Astrocyte (in vitro differentiated cells and primary cell): ENCODE measurements at regions not wholly inside any gene's neighbourhood (a gene's known extent, or its start where the extent isn't known, plus 50 kb on each side); places are given as distances from the start of the nearest gene placed in this dataset.

Experiments
- DNase-seq: peaks from one replicate; pipeline ENCODE4 v3.0.0-alpha.2; 2010; ENCODE audit warnings: low read depth
- FAIRE-seq: peaks from 2 replicates; lab custom pipeline; 2011; peaks lifted over from hg19 to GRCh38; lab: Jason Lieb, UNC
- H2AFZ ChIP-seq: 2 replicates; pipeline ENCODE4 v1.6.0; 2012; ENCODE audit warnings: low read depth, low read length, inconsistent platforms
- H3K27ac ChIP-seq: 2 replicates; pipeline ENCODE4 v1.5.1; 2011; ENCODE audit warnings: low read depth, low read length, inconsistent platforms
- H3K27me3 ChIP-seq: 2 replicates; pipeline ENCODE4 v1.6.0; 2011; ENCODE audit warnings: low read length, inconsistent platforms; ENCODE audit not compliant: insufficient read depth
- H3K36me3 ChIP-seq: 2 replicates; pipeline ENCODE4 v1.5.1; 2011; ENCODE audit warnings: low read length, inconsistent platforms; ENCODE audit not compliant: insufficient read depth
- H3K4me1 ChIP-seq: 2 replicates; pipeline ENCODE4 v1.5.1; 2011; ENCODE audit warnings: low read length, inconsistent platforms; ENCODE audit not compliant: insufficient read depth
- H3K4me2 ChIP-seq: 2 replicates; pipeline ENCODE4 v1.6.0; 2012; ENCODE audit warnings: low read length, inconsistent platforms
- H3K4me3 ChIP-seq: 2 replicates; pipeline ENCODE4 v1.5.1; 2011; ENCODE audit warnings: low read depth, mild to moderate bottlenecking, low read length, inconsistent platforms; ENCODE audit not compliant: insufficient read depth
- H3K79me2 ChIP-seq: 2 replicates; pipeline ENCODE4 v1.6.0; 2012; ENCODE audit warnings: mild to moderate bottlenecking, low read length, inconsistent platforms; ENCODE audit not compliant: insufficient read depth
- H3K9ac ChIP-seq: 2 replicates; pipeline ENCODE4 v1.6.0; 2012; ENCODE audit warnings: mild to moderate bottlenecking, low read length, inconsistent platforms
- H3K9me3 ChIP-seq: 2 replicates; pipeline ENCODE4 v1.5.1; 2012; ENCODE audit warnings: low read depth, mild to moderate bottlenecking, low read length, inconsistent platforms; ENCODE audit not compliant: insufficient read depth
- H4K20me1 ChIP-seq: 2 replicates; pipeline ENCODE4 v1.6.0; 2012; ENCODE audit warnings: low read length, inconsistent platforms; ENCODE audit not compliant: insufficient read depth
- H3K27ac Mint-ChIP-seq: one replicate; pipeline ENCODE4 v1.8.0; 2021; ENCODE audit warnings: mild to moderate bottlenecking, mixed read lengths; ENCODE audit not compliant: unreplicated experiment
- H3K27me3 Mint-ChIP-seq: one replicate; pipeline ENCODE4 v1.8.0; 2021; ENCODE audit warnings: low read depth, mixed read lengths; ENCODE audit not compliant: unreplicated experiment
- H3K36me3 Mint-ChIP-seq: one replicate; pipeline ENCODE4 v1.8.0; 2021; ENCODE audit warnings: low read depth, mixed read lengths; ENCODE audit not compliant: unreplicated experiment
- H3K4me1 Mint-ChIP-seq: one replicate; pipeline ENCODE4 v1.8.0; 2021; ENCODE audit warnings: low read depth, mixed read lengths; ENCODE audit not compliant: unreplicated experiment
- H3K4me3 Mint-ChIP-seq: one replicate; pipeline ENCODE4 v1.8.0; 2021; ENCODE audit warnings: mild to moderate bottlenecking, moderate library complexity, mixed read lengths; ENCODE audit not compliant: unreplicated experiment
- H3K9me3 Mint-ChIP-seq: one replicate; pipeline ENCODE4 v1.8.0; 2021; ENCODE audit warnings: mild to moderate bottlenecking, mixed read lengths; ENCODE audit not compliant: unreplicated experiment
- CTCF ChIP-seq: IDR thresholded peaks from 2 replicates; pipeline ENCODE4 v1.5.1; 2011; ENCODE audit warnings: low read depth, mild to moderate bottlenecking, inconsistent platforms, low read length, moderate library complexity; ENCODE audit not compliant: insufficient read depth
- EZH2 ChIP-seq: IDR thresholded peaks from 2 replicates; pipeline ENCODE4 v1.6.1; 2012; ENCODE audit warnings: mild to moderate bottlenecking, low read length, inconsistent platforms; ENCODE audit not compliant: insufficient read depth

- H3K4me3 ChIP-seq, result no peak overlapping the region
- H3K27ac ChIP-seq, result no peak overlapping the region
- Mint-ChIP-seq H3K27ac (no peak overlapping the region), H3K4me1 (peaks cover 4% of the 10 kb centered on the region), H3K4me3 (no peak overlapping the region), H3K9me3 (no peaks in the 10 kb centered on the region), H3K27me3 (no peaks in the 10 kb centered on the region), H3K36me3 (no peaks in the 10 kb centered on the region)
- peaks cover 14% of the 10 kb centered on the region for H3K4me1 ChIP-seq
- no peaks in the 10 kb centered on the region for H3K36me3 ChIP-seq
- H2AFZ ChIP-seq, result no peak overlapping the region
- no peak overlapping the region for H3K9ac ChIP-seq
- no peaks in the 10 kb centered on the region for H4K20me1 ChIP-seq
- FAIRE-seq, result no peak
- H3K79me2 ChIP-seq, result no peaks in the 10 kb centered on the region
- no peaks in the 10 kb centered on the region for H3K27me3 ChIP-seq
- TF ChIP-seq EZH2, result no peak
- TF ChIP-seq CTCF, result no peak
- no peak overlapping the region for H3K4me2 ChIP-seq
- H3K9me3 ChIP-seq, result no peaks in the 10 kb centered on the region
- no peak for DNase-seq
These were observed 152.5 kb downstream of the MEX3B start for GRCh38 chr15:81893182-81893835.

GRCh38 chr15:81890496-81890895 lies 155.3 kb downstream of the MEX3B start:
- H3K9ac ChIP-seq, result no peak overlapping the region
- DNase-seq, result no peak
- peaks cover 2% of the 10 kb centered on the region for H3K9me3 Mint-ChIP-seq
- no peak overlapping the region for H3K27ac ChIP-seq
- H3K27ac Mint-ChIP-seq, result no peak overlapping the region
- H3K4me3 ChIP-seq, result no peak overlapping the region
- FAIRE-seq, result no peak
- H3K79me2 ChIP-seq, result no peaks in the 10 kb centered on the region
- H3K36me3 ChIP-seq, result no peaks in the 10 kb centered on the region
- H3K27me3 ChIP-seq, result no peaks in the 10 kb centered on the region
- no peaks in the 10 kb centered on the region for H3K27me3 Mint-ChIP-seq
- H3K4me1 ChIP-seq, result peaks cover 23% of the 10 kb centered on the region
- no peak for TF ChIP-seq EZH2
- no peak for TF ChIP-seq CTCF
- H3K4me2 ChIP-seq, result no peak overlapping the region
- H3K9me3 ChIP-seq, result no peaks in the 10 kb centered on the region
- no peak overlapping the region for H2AFZ ChIP-seq
- peaks cover 19% of the 10 kb centered on the region for H3K4me1 Mint-ChIP-seq
- H3K36me3 Mint-ChIP-seq, result peaks cover 2% of the 10 kb centered on the region
- no peaks in the 10 kb centered on the region for H4K20me1 ChIP-seq
- no peak overlapping the region for H3K4me3 Mint-ChIP-seq

GRCh38 chr15:81889485-81889881 lies 156.3 kb downstream of the MEX3B start:
- H4K20me1 ChIP-seq, result no peaks in the 10 kb centered on the region
- no peaks in the 10 kb centered on the region for H3K36me3 ChIP-seq
- H3K4me1 ChIP-seq, result peaks cover 23% of the 10 kb centered on the region
- H2AFZ ChIP-seq, result no peak overlapping the region
- Mint-ChIP-seq H3K4me3 (no peak overlapping the region), H3K27ac (no peak overlapping the region), H3K27me3 (no peaks in the 10 kb centered on the region), H3K36me3 (peaks cover 2% of the 10 kb centered on the region), H3K4me1 (peaks cover 19% of the 10 kb centered on the region), H3K9me3 (peaks cover 2% of the 10 kb centered on the region)
- DNase-seq (no peak), FAIRE-seq (no peak)
- no peaks in the 10 kb centered on the region for H3K79me2 ChIP-seq
- no peak overlapping the region for H3K9ac ChIP-seq
- H3K4me2 ChIP-seq, result no peak overlapping the region
- no peak overlapping the region for H3K27ac ChIP-seq
- TF ChIP-seq EZH2, result no peak
- no peak for TF ChIP-seq CTCF
- H3K4me3 ChIP-seq, result no peak overlapping the region
- no peaks in the 10 kb centered on the region for H3K27me3 ChIP-seq
- H3K9me3 ChIP-seq, result no peaks in the 10 kb centered on the region
